Panc1 (cell line): ENCODE measurements at regions not wholly inside any gene's neighbourhood (a gene's known extent, or its start where the extent isn't known, plus 50 kb on each side); places are given as distances from the start of the nearest gene placed in this dataset.

ENCODE experiments used
- ATAC-seq: fragments of 200-7000 bp; cut with Tn5 transposase; 2 replicates; pipeline ENCODE4 v1.9.1; 2020; ENCODE audit warnings: mild to moderate bottlenecking, moderate library complexity
- BruUV-seq: library from RNA; stranded (reverse); fragments of 400-500 nt; replicated peaks from 2 replicates; lab custom pipeline; 2021; lab: Mats Ljungman, UMichigan
- CTCF ChIA-PET: fragments of 300-600 bp; sonication (Branson Sonifier 250); formaldehyde crosslinking; loops from one replicate; lab custom pipeline; 2022; ENCODE audit warnings: antibody characterized with exemption; lab: Charles Lee
- POLR2A ChIA-PET: fragments of 300-600 bp; sonication (Branson Sonifier 250); formaldehyde crosslinking; loops from one replicate; lab custom pipeline; 2022; ENCODE audit warnings: antibody characterized with exemption; lab: Charles Lee
- DNase-seq: peaks from one replicate; pipeline ENCODE4 v3.0.0-alpha.2; 2010; ENCODE audit warnings: low read depth, low spot score
- H3K27ac ChIP-seq: 2 replicates; pipeline ENCODE4 v1.5.1; 2011; ENCODE audit warnings: mild to moderate bottlenecking, low read length, inconsistent platforms
- H3K27me3 ChIP-seq: fragments of 200-500 bp; sonication (Bioruptor generic); 2 replicates; pipeline ENCODE4 v1.6.0; 2014; ENCODE audit warnings: low read length, inconsistent platforms; ENCODE audit not compliant: control insufficient read depth, insufficient read depth
- H3K36me3 ChIP-seq: fragments of 200-500 bp; sonication (Bioruptor generic); 2 replicates; pipeline ENCODE4 v1.5.1; 2014; ENCODE audit warnings: inconsistent platforms, mild to moderate bottlenecking, low read length, moderate library complexity; ENCODE audit not compliant: control insufficient read depth, insufficient read depth
- H3K4me1 ChIP-seq: 2 replicates; pipeline ENCODE4 v1.5.1; 2011; ENCODE audit warnings: inconsistent platforms, mild to moderate bottlenecking, low read length, moderate library complexity; ENCODE audit not compliant: control insufficient read depth, insufficient read depth
- H3K4me3 ChIP-seq, 2 experiments: 2 replicates each; pipeline ENCODE4 v1.5.1; 2011 to 2012; ENCODE audit warnings: low read depth in 2 of 2, low read length in 2 of 2, mild to moderate bottlenecking in 2 of 2, inconsistent platforms in 1 of 2, moderate library complexity in 1 of 2
- H3K9me3 ChIP-seq: fragments of 200-500 bp; sonication (Bioruptor generic); 2 replicates; pipeline ENCODE4 v1.5.1; 2014; ENCODE audit warnings: low read depth, mild to moderate bottlenecking, inconsistent platforms, low read length, moderate library complexity; ENCODE audit not compliant: control insufficient read depth, insufficient read depth
- CTCF ChIP-seq: fragments of 450-650 bp; IDR thresholded peaks from 2 replicates; pipeline ENCODE4 v1.5.1; 2017; ENCODE audit warnings: mild to moderate bottlenecking
- POLR2AphosphoS5 ChIP-seq: IDR thresholded peaks from 2 replicates; pipeline ENCODE4 v1.6.1; 2012; ENCODE audit warnings: mild to moderate bottlenecking, low read depth, low read length, moderate library complexity
- REST ChIP-seq, 2 experiments: IDR thresholded peaks; 2 replicates each; pipeline ENCODE4 v1.6.1; 2011 to 2012; ENCODE audit warnings: low read depth in 2 of 2, control low read depth in 1 of 2, low read length in 1 of 2, mild to moderate bottlenecking in 1 of 2, moderate library complexity in 1 of 2; ENCODE audit not compliant: insufficient read depth in 1 of 2
- SIN3A ChIP-seq: IDR thresholded peaks from 2 replicates; pipeline ENCODE4 v1.6.1; 2012; ENCODE audit warnings: low read depth, mild to moderate bottlenecking, low read length, moderate library complexity, borderline replicate concordance; ENCODE audit not compliant: insufficient read depth
- TCF7L2 ChIP-seq: IDR thresholded peaks from 2 replicates; pipeline ENCODE4 v1.6.1; 2011; ENCODE audit warnings: mild to moderate bottlenecking, low read depth, low read length, inconsistent platforms
- in situ Hi-C: cut with HindIII; loops from 2 replicates; pipeline ENCODE4 v1.10.0; 2016; ENCODE audit warnings: low sequenced_read_pairs, low pct_unique_long_range_greater_than_20kb
- intact Hi-C: fragments of 100-400 bp; cut with micrococcal nuclease; formaldehyde crosslinking; loops from one replicate; pipeline ENCODE4 v1.10.0; 2022; ENCODE audit not compliant: unreplicated experiment

- in situ Hi-C loops, result no loop called here
- Histone ChIP-seq H3K4me1 (peaks cover 11% of the 10 kb centered on the region), H3K36me3 (no peaks in the 10 kb centered on the region), H3K27me3 (no peaks in the 10 kb centered on the region), H3K4me3 (no peak overlapping the region), H3K27ac (no peak overlapping the region), H3K9me3 (no peaks in the 10 kb centered on the region)
- POLR2A ChIA-PET, result no interaction called here
- DNase-seq (no peak), ATAC-seq (no peak)
- CTCF ChIA-PET, result no interaction called here
- TF ChIP-seq CTCF (no peak), TCF7L2 (no peak), REST (IDR thresholded peaks at IDR 0.05; ENCODE audit: insufficient read depth in 1 of 2, low read depth in 2 of 2, low read length in 1 of 2) (no peak)
- BruUV-seq, result no TSS peak
- intact Hi-C loops, result no loop called here
Measured at GRCh38 chr14:32012571-32012970, 64.5 kb upstream of the ARHGAP5 start.

- intact Hi-C loops, result no loop called here
- in situ Hi-C loops, result no loop called here
- POLR2A ChIA-PET, result no interaction called here
- Histone ChIP-seq H3K27ac (no peak overlapping the region), H3K4me1 (peaks cover 11% of the 10 kb centered on the region), H3K9me3 (no peaks in the 10 kb centered on the region), H3K27me3 (no peaks in the 10 kb centered on the region), H3K4me3 (no peak overlapping the region), H3K36me3 (no peaks in the 10 kb centered on the region)
- DNase-seq, result no peak
- CTCF ChIA-PET, result no interaction called here
- BruUV-seq, result no TSS peak
- no peak for ATAC-seq
- TF ChIP-seq SIN3A (no peak), CTCF (peak; percentile 16; the same call in 1 of the 2 replicates)
Measured at GRCh38 chr14:32013083-32013482, 64.0 kb upstream of the ARHGAP5 start.

- intact Hi-C loops, result no loop called here
- ATAC-seq, result no peak
- Histone ChIP-seq H3K36me3 (no peaks in the 10 kb centered on the region), H3K9me3 (no peaks in the 10 kb centered on the region), H3K27ac (no peak overlapping the region), H3K27me3 (no peaks in the 10 kb centered on the region), H3K4me3 (no peak overlapping the region), H3K4me1 (peaks cover 11% of the 10 kb centered on the region)
- no peak for DNase-seq
- TF ChIP-seq POLR2AphosphoS5 (no peak), TCF7L2 (no peak), REST (IDR thresholded peaks at IDR 0.05; ENCODE audit: insufficient read depth in 1 of 2, low read depth in 2 of 2, low read length in 1 of 2) (no peak), CTCF (no peak)
- no TSS peak for BruUV-seq
- in situ Hi-C loops, result no loop called here
- ChIA-PET CTCF (no interaction called here), POLR2A (no interaction called here)
Measured at GRCh38 chr14:32014057-32014456, 63.0 kb upstream of the ARHGAP5 start.
